Motor neuron (in vitro differentiated cells): ENCODE measurements at regions not wholly inside any gene's neighbourhood (a gene's known extent, or its start where the extent isn't known, plus 50 kb on each side); places are given as distances from the start of the nearest gene placed in this dataset.

Source experiments
- ATAC-seq, 8 experiments: fragments of 200-7000 bp; cut with Tn5 transposase; replicated peaks in 6 of 8; 2 replicates each; pipeline ENCODE4 v1.8.0; 2021; ENCODE audit warnings: mild to moderate bottlenecking in 8 of 8, moderate library complexity in 8 of 8
- H3K27ac ChIP-seq, 2 donors: fragments of 250-450 bp; sonication (Bioruptor Pico); 2 replicates each; pipeline ENCODE4 v1.9.0; 2021; ENCODE audit warnings: antibody characterized with exemption in 2 of 2, mild to moderate bottlenecking in 2 of 2, moderate library complexity in 1 of 2
- H3K4me1 ChIP-seq, 2 donors: fragments of 250-450 bp; sonication (Bioruptor Pico); replicated peaks in 1 of 2; 2 replicates each; pipeline ENCODE4 v1.6.1; 2021; ENCODE audit warnings: antibody characterized with exemption in 2 of 2, mild to moderate bottlenecking in 2 of 2, moderate library complexity in 1 of 2
- H3K4me3 ChIP-seq, 5 donors: fragments of 250-450 bp; sonication (Bioruptor Pico); 2 replicates each; pipeline ENCODE4 v1.9.0; 2021; ENCODE audit warnings: antibody characterized with exemption in 5 of 5, mild to moderate bottlenecking in 5 of 5, moderate library complexity in 4 of 5
- WGBS, 10 experiments: fragments of 450-650 bp; shearing (Covaris generic); methylation state at CpG; one replicate each; pipeline ENCODE4 v1.0.0; 2022; 5-methylcytosine and 5-hydroxymethylcytosine counted together
- in situ Hi-C, 9 experiments: fragments of 400-800 bp; cut with MboI; loops; one replicate each; pipeline ENCODE4 v1.15.0; 2021; ENCODE audit warnings: low sequenced_read_pairs in 9 of 9, low pct_unique_long_range_greater_than_20kb in 2 of 9; ENCODE audit not compliant: unreplicated experiment in 9 of 9

DNA sequence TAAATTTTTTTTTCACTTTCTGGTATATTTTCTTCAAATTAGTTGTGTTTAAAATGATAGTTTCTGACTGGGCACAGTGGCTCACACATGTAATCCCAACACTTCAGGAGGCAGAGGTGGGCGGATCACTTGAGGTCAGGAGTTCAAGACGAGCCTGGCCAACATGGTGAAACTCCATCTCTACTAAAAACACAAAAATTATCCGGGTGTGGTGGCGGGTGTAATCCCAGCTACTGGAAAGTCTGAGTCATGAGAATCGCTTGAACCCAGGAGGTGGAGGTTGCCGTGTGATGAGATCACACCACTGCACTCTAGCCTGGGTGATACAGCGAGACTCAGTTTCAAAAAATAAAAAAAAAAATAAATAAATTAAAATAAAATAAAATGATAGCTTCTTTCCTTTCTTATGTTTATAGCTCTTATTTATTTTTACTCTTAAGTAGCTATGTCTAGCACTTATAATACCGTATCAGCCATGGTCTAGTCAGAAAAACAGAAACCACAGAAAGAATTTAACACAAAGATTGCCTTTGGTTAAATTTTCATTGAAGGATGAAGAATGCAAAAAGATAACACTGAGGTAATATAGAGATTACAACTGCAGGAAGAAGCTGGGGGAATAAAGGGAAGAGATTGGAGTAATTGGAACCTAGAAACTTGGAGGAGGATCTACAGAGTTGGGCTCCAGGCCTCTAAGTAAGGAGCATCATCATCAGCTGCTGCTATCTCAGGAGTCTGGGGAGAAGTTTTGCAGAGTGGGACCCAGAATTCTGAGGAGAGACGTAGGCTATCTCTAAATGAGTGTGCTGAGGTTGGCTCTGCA is 54.7 kb upstream of the MBOAT2 start:
- 39 to 96% (median 88%) methylated on average over 3 to 8 of the region's 9 CpGs for WGBS, 10 experiments
- H3K4me3 ChIP-seq: no peak overlapping the region
- H3K27ac ChIP-seq: no peak overlapping the region
- no peaks in the 10 kb centered on the region for H3K4me1 ChIP-seq
- in situ Hi-C loops: no loop called here
- ATAC-seq: peak in 2 of 8 experiments; percentile 89 to 93

DNA sequence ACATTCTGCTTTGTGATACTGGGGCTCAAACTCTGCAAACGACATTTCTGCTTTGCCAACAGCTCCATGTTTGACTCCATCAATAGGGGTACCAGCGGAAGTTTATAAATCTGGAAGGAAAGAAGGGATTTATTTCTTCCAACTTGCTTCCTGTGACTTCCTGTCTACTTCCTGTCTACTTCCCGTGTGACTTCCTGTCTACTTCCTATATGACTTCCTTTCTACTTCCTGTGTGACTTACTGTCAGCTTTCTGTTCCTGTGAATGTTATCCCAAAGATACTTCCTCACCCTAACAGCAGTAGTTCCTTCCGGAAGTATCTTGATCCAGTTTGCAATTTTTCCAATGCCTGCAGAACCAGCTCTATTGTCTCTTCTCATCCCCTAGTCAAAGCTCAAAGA is 52.0 kb upstream of the MBOAT2 start:
- no peak overlapping the region for H3K4me3 ChIP-seq
- no peak overlapping the region for H3K27ac ChIP-seq
- WGBS, 10 experiments: 67 to 100% (median 89%) methylated on average over 1 to 4 of the region's 4 CpGs; no CpG with 5 or more reads in 1 of the 10 experiments
- in situ Hi-C loops: no loop called here
- H3K4me1 ChIP-seq: no peaks in the 10 kb centered on the region
- no peak for ATAC-seq

DNA sequence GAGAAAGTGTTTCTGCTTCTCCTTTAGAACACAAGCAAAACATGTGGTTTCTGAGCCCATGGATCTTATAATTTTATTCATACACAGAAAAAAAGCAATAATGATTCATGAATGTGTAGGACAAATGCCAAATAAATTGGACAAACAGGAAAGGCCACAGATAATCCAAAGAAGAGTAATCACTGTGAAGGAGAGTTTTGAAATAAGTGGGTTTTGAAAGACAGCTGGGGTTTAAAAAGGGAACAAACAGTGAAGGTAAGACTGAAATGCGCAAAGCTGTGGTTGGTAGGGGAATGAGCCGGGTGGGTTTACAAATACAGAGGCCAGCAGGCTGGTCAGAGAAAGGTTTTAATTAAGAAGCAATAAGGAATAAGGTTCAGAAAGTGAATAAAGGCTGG is 50.0 kb upstream of the MBOAT2 start:
- ATAC-seq: no peak
- in situ Hi-C loops: no loop called here
- Histone ChIP-seq H3K27ac (no peak overlapping the region), H3K4me1 (no peaks in the 10 kb centered on the region), H3K4me3 (no peak overlapping the region)
- 50 to 100% (median 85%) methylated on average over 1 to 2 of the region's 2 CpGs for WGBS, 10 experiments
